Stimulated activated CD4-positive, alpha-beta T cell treated with anti-CD3 and anti-CD28 coated beads, Interleukin-4, amount 100 ng/mL, for 1 hour (primary cell): ENCODE measurements at regions not wholly inside any gene's neighbourhood (a gene's known extent, or its start where the extent isn't known, plus 50 kb on each side); places are given as distances from the start of the nearest gene placed in this dataset.
"Not testable (repeated sequence)": the region's sequence is repeated elsewhere in the genome, so short reads cannot be mapped to it uniquely, and the experiment has no call there.

Source experiments
- DNase-seq: peaks from one replicate; pipeline ENCODE4 v3.0.0-alpha.2; 2020

GRCh38 chr22:47420211-47420610 is 657.8 kb downstream of the TBC1D22A start:
- DNase-seq, result no peak

GRCh38 chr22:47419239-47419638 is 656.8 kb downstream of the TBC1D22A start:
- DNase-seq, result no peak

GRCh38 chr22:47417699-47418098 is 655.2 kb downstream of the TBC1D22A start:
- no peak for DNase-seq

- DNase-seq, result no peak
These were observed 648.6 kb downstream of the TBC1D22A start for GRCh38 chr22:47411006-47411405.

GRCh38 chr22:47409539-47410275 is 647.3 kb downstream of the TBC1D22A start:
- DNase-seq, result no peak

- DNase-seq, result no peak
These were observed 646.0 kb downstream of the TBC1D22A start for GRCh38 chr22:47408409-47408808.

- DNase-seq, result no peak
These were observed 645.1 kb downstream of the TBC1D22A start for GRCh38 chr22:47407461-47408025.

- DNase-seq, result no peak
These were observed 644.4 kb downstream of the TBC1D22A start for GRCh38 chr22:47406896-47407295.

- no peak for DNase-seq
These were observed 643.9 kb downstream of the TBC1D22A start for GRCh38 chr22:47406180-47406834.

GRCh38 chr22:47405222-47405621 is 642.8 kb downstream of the TBC1D22A start:
- DNase-seq, result not testable (repeated sequence)

GRCh38 chr22:47402876-47403525 is 640.6 kb downstream of the TBC1D22A start:
- no peak for DNase-seq

GRCh38 chr22:47401976-47402770 is 639.7 kb downstream of the TBC1D22A start:
- DNase-seq, result no peak

- DNase-seq, result no peak
These were observed 639.1 kb downstream of the TBC1D22A start for GRCh38 chr22:47401592-47401898.

- DNase-seq, result no peak
These were observed 638.5 kb downstream of the TBC1D22A start for GRCh38 chr22:47400701-47401591.

- DNase-seq, result not testable (repeated sequence)
These were observed 637.7 kb downstream of the TBC1D22A start for GRCh38 chr22:47400131-47400530.

GRCh38 chr22:47398921-47399790 is 636.7 kb downstream of the TBC1D22A start:
- no peak for DNase-seq

GRCh38 chr22:47398491-47398890 is 636.0 kb downstream of the TBC1D22A start:
- DNase-seq, result no peak

- DNase-seq, result no peak
These were observed 635.2 kb downstream of the TBC1D22A start for GRCh38 chr22:47397673-47398072.

- no peak for DNase-seq
These were observed 634.1 kb downstream of the TBC1D22A start for GRCh38 chr22:47396515-47396914.

GRCh38 chr22:47396105-47396504 is 633.7 kb downstream of the TBC1D22A start:
- no peak for DNase-seq

- no peak for DNase-seq
These were observed 633.0 kb downstream of the TBC1D22A start for GRCh38 chr22:47395481-47395880.
